ENCODE measurements at regions not wholly inside any gene's neighbourhood (a gene's known extent, or its start where the extent isn't known, plus 50 kb on each side); places are given as distances from the start of the nearest gene placed in this dataset.

- TF ChIP-seq EZH2 (IDR thresholded peaks at IDR 0.05) = no peak
- TF ChIP-seq POLR2AphosphoS5 (IDR thresholded peaks at IDR 0.05; ENCODE audit: borderline replicate concordance, low read depth, low read length) = no peak
These were observed 71.4 kb upstream of the P3H2 start for GRCh38 chr3:190192087-190192486.

Measured in SK-N-MC (cell line).